Inferior parietal cortex (tissue), 1 donor: ENCODE measurements at regions not wholly inside any gene's neighbourhood (a gene's known extent, or its start where the extent isn't known, plus 50 kb on each side); places are given as distances from the start of the nearest gene placed in this dataset.
A peak's percentile ranks its signal among the peaks of the same experiment; 100 is the strongest.

ENCODE experiments used
- DNase-seq: peaks from one replicate; pipeline ENCODE4 v3.0.0-alpha.2; 2016; ENCODE audit errors: extremely low spot score

DNA sequence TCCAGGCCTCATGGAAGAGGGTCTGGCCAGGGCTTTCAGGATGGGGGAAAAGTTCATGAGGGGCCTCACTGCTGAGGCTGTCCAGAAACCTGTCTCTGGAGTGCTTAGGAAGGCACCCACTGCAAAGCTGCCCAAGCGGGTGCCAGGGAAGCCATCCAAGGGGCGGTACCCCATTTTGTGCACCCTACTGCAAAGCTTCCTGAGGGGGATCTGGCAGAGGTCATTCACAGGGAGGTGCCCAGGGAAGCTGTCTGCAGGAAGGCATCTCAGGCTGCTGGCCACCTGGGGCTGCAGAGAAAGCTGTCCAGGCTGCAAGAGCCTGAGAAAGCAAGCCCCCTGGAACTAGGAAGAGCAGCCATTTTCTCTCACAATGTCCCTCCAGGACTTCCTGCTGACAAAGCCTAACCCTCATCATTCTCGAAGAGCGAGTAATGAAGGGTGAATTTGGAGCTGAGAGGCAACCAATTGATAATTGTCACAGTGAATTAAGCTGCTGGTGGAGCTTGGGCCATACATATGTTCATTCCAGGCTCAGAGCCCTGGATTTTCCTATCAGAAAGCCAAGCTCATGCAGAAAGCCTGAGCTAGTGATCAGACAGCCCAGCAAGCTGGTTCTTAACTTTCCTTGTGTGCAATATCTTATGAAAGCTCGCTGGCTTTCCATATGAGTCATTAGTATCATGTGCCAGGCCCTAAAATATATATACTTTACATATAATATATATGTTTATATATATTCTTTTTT, 62.2 kb upstream of the SLC22A16 start:
- DNase-seq, result no peak

DNA sequence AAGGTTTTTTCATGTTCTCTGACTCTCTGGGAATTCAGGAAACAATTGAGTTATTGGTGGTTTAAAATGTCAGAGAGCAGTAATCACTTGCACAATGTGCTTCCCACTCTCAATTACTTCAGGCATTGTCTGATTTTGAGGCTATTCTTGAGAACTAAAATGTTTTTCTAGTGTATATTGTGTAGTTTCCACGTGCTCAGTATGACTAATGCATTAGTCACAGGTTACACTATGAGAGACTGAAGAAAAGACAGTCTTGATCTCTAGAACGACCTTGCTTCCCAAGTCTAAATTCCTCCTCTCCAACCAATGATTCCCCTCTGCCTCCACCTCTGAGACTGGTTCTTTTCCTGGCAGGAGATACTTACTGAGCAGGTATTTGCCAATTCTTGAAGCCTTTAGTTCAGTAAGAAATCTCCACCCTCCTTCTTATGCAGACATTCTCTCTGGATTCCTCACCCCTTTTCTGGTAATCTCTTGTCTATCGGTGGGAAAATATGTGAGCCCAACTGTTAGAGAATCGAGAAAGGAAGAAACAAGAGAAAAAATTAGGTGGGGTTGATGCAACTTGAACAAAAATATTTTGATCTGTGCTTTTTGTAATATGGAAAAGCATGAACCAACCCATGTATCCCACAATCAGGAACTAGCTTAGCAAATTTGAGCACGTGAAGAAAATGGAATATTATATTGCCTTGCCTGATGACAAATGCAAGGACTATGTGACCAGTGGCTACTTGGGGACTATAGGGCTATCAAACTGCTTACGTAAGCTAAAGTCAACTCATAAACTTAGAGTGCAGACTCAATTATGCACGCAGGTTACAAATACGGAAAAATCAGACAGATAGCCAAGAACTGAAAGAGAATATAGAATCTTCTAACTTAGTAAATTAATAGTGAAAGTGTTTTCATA, 61.1 kb upstream of the SLC22A16 start:
- no peak for DNase-seq

DNA sequence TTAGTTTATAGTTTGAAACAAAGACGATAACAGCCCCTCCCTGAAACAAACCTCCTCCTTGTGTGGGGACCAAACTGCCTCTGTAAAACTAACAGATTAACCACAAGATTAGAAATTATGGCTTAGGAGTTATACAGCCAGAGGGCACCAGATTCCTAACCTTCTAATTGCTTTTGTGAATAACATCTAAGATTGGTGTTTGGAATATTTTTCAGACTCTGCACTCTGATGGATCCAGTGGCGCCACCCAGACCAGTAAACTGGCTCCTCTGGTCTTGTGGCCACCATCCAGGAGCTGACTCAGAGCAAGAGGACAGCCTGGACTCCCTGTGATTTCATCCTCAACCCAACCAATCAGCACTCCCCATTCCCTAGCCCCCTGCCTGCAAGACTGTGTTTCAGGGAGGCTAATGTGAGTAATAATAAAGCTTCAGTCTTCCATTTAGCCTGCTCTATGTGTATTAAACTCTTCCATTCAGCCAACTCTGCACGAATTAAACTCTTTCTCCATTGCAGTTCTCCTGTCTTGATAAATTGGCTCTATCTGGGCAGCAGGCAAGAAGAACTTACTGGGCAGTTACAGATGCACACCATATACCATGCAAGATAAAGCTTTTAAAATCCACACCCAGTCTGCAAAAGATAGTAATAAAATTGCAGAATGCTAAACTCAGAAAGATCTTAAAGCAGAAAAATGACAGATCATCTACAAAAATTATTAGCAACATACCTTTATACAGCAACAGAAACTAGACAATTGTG, 58.5 kb upstream of the SLC22A16 start:
- DNase-seq, result no peak

DNA sequence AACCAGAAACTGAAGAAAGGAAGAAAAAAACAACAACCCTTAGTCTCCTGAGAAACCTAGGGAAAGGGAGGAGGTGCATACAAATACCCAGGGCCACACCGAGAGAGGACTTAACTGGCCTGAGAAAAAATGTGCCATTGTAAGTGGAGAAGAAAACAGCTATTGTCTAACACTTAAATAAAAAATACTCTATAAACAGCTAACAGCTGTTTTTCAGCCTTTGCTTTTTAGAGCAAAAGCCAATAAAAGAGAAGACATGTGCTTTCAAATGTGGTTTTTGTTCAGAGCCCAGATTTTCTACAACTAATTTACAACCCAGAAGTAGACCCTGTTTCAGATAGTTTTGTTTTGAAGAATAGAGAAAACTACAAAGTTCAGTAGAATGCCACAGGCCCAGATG, 56.0 kb upstream of the SLC22A16 start:
- DNase-seq, result no peak

DNA sequence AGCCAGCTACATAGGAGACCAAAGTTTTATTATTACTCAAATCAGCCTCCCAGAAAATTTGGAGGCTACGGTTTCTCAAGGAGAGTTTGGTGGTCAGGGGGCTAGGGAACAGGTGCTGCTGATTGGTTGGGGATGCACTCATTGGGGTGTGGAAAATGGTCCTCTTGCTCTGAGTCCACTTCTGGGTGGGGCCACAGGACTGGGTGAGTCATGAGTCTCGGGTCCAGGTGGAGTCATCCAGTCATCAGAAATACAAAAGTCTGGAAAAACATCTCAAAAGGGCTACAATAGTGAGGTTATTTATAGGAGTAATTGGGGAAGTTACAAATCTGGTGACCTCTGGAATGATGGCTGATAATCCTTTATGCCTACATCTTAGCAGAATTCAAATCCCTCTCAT, 54.3 kb upstream of the SLC22A16 start:
- DNase-seq, result no peak

DNA sequence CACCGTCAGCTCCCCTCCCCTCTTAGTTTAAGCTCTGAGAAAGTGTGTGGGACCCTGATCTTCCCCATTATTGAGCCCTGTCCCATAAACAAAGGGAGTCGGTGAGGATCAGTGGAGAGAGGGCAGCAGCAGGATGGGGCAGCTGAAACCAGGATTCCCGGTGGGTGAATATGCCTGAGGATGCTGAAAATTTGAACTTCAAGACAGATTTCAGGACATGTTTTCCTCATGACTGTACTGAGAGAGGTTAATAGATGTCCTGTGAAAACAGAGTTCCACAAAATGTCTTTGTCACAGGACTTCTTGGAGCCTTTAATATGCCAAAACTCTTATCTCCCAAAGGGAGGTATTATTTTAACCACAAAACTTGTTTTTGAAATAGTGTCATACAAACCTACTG, 53.5 kb upstream of the SLC22A16 start:
- DNase-seq, result no peak

DNA sequence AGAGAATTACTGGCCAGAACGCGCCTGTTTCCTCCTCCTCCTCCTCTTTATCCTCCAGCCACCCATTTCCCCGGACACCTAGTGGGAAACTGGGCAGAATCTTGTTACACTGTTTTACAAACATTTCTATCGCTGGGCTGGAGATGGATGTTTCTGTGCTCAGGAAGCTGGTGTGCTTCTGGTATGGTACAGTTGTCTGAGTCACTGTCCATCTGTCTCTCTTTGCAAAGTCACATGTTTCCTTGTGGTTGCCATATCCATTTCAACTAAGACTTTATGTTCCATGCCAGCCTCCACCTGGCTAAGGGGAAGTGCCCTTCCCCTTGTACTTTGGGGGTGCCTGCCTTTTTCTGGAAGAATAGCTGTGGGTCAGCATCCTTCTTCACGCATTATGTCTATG, 52.9 kb upstream of the SLC22A16 start:
- no peak for DNase-seq

DNA sequence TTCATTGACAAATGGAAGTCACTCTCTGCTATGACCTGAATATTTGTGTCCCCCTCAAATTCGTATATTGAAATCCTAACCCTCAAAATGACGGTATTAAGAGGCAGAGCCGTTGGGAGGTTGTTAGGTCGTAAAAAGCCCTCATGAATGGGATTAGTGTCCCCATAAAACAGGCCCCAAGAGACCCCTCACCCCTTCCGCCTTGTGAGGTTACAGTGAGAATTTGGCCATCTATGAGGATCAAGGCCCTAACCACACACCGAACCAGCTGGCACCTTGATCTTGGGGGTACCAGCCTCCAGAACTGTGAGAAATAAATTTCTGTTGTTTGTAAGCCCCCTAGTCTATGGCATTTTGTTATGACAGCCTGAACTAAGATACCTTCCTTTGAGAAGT, 52.5 kb upstream of the SLC22A16 start:
- DNase-seq, result no peak

DNA sequence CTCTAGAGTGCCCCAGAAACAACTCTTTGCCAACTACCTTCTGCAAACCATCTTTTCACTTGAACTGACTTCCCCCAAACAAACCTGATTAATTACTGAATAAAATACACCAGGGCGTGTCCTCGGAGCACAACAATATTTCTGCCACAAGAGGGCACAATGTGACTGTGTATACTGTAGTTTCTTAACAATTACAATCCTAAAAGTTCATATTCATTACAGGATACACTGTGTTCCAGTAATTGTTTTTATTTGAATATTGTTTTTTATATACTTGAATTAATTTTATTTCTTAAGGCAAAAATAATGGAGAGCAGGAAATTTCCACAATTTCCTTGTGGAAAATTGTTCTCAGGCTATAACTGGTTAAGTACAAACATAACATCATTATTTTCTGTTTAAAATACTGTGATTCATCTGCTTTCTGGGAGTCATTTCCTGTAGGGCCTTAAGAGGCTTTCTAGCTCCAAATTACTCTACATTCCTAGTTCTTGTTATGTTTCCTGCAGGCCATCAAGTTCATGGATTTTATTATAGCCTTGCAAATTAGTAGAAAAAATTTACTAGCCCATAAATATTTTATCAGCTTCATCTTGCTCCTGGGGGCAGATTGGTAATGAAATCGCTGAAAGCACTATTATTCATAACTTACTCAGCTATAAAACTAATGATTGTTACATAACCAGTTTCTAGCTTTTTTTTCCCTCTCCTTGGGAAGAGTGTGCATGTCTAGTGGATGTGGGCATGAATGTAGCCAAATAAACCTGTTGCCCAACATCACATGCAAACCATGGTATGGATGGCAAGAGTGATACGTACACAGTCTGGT, 51.9 kb upstream of the SLC22A16 start:
- peak; percentile 90 for DNase-seq

DNA sequence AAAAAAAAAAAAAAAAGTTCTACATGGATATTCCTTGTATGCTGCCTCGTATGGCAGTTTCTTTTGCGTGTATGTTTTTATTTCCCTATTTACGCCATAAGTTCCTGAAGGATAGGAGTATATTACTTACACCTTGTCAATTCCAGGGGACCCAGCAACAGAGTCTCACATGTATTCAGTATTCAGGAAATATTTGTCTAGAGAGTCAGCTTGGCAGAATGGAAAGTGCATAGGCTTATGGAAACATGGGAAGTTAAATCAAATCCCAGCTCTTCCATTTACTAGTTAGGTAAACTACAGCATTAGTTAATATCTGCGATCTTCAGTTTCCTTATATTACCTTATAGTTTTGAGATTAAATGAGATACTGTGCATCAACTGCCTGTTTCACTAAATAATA, 51.1 kb upstream of the SLC22A16 start:
- no peak for DNase-seq

DNA sequence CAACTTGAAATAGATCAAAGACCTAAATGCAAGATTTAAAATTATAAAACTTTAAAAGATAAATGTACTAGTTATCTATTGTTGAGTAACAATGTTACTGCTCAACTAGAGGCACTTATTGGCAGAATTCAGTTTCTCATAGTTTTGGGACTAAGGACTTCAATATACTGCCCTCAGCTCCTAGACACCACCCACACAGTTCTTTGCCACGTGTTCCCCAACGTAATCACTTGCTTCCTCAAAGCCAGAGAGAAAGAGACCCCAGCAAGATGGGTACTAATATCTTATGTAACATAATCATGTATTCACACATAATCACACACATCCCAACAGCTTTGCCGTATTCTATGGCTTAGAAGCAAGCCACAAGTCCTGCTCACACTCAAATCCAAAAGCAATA, 50.3 kb upstream of the SLC22A16 start:
- no peak for DNase-seq
